A549 (cell line): ENCODE measurements at regions not wholly inside any gene's neighbourhood (a gene's known extent, or its start where the extent isn't known, plus 50 kb on each side); places are given as distances from the start of the nearest gene placed in this dataset.

Experiments
- BHLHE40 ChIP-seq: IDR thresholded peaks from 2 replicates; pipeline ENCODE4 v1.6.1; 2012; ENCODE audit warnings: low read depth, low read length, inconsistent platforms
- FOSB ChIP-seq: fragments of 250-450 bp; sonication (Bioruptor Pico); IDR thresholded peaks from 2 replicates; pipeline ENCODE4 v1.5.0; 2020; ENCODE audit warnings: mild to moderate bottlenecking, moderate library complexity
- JUN ChIP-seq, 2 experiments: fragments of >200 bp; sonication (Bioruptor Twin); formaldehyde crosslinking; IDR thresholded peaks; 2 replicates in 1 of 2; 3 replicates in 1 of 2; pipeline ENCODE4 v1.6.1; 2016 to 2017
- MAX ChIP-seq: IDR thresholded peaks from 2 replicates; pipeline ENCODE4 v1.6.1; 2012
- POLR2A ChIP-seq: IDR thresholded peaks from 2 replicates; pipeline ENCODE4 v1.6.1; 2012; ENCODE audit warnings: mild to moderate bottlenecking, low read length
- RCOR1 ChIP-seq: fragments of 150-350 bp; IDR thresholded peaks from 2 replicates; pipeline ENCODE4 v1.6.1; 2014; ENCODE audit warnings: antibody characterized with exemption, low read length, low read depth
- TF ChIP-seq, protein P1 (sequence below): fragments of 450-650 bp; IDR thresholded peaks from 2 replicates; pipeline ENCODE4 v1.6.1; 2014; ENCODE audit warnings: antibody characterized with exemption
- TF ChIP-seq, protein P2 (sequence below): fragments of 200-600 bp; sonication (generic); IDR thresholded peaks from 2 replicates; pipeline ENCODE4 v1.6.1; 2016; ENCODE audit warnings: antibody characterized with exemption, mild to moderate bottlenecking, moderate library complexity
- TF ChIP-seq, protein P3 (sequence below): fragments of >200 bp; sonication (Bioruptor Twin); formaldehyde crosslinking; IDR thresholded peaks from 3 replicates; pipeline ENCODE4 v1.5.1; 2016

DNA sequence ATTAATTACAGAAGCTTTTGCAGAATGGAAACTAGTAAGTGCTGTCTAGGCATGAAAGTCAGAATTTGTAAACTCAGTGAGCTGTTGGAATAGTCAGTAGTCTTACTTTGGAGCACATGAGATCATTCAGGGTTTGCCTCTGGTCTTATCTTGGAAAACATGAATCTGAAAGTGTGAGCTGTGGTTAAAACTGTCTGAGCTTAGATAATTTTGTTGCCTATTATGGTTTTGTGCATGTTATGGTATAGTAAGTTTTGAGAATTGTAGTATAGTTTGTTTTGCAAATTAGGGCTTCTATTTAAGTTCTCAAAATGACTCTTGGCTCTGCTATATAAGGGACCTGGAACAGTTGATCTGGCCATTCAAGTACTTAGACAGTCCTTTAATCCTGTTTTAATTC is 53.7 kb upstream of the TRPC4 start:
- TF ChIP-seq, protein P1, sequence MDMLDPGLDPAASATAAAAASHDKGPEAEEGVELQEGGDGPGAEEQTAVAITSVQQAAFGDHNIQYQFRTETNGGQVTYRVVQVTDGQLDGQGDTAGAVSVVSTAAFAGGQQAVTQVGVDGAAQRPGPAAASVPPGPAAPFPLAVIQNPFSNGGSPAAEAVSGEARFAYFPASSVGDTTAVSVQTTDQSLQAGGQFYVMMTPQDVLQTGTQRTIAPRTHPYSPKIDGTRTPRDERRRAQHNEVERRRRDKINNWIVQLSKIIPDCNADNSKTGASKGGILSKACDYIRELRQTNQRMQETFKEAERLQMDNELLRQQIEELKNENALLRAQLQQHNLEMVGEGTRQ, result no peak
- TF ChIP-seq RCOR1 (no peak), BHLHE40 (no peak), POLR2A (no peak), MAX (no peak), FOSB (CRISPR knock-in tag) (no peak), JUN (IDR thresholded peaks at IDR 0.05) (no peak)
- TF ChIP-seq, protein P2, sequence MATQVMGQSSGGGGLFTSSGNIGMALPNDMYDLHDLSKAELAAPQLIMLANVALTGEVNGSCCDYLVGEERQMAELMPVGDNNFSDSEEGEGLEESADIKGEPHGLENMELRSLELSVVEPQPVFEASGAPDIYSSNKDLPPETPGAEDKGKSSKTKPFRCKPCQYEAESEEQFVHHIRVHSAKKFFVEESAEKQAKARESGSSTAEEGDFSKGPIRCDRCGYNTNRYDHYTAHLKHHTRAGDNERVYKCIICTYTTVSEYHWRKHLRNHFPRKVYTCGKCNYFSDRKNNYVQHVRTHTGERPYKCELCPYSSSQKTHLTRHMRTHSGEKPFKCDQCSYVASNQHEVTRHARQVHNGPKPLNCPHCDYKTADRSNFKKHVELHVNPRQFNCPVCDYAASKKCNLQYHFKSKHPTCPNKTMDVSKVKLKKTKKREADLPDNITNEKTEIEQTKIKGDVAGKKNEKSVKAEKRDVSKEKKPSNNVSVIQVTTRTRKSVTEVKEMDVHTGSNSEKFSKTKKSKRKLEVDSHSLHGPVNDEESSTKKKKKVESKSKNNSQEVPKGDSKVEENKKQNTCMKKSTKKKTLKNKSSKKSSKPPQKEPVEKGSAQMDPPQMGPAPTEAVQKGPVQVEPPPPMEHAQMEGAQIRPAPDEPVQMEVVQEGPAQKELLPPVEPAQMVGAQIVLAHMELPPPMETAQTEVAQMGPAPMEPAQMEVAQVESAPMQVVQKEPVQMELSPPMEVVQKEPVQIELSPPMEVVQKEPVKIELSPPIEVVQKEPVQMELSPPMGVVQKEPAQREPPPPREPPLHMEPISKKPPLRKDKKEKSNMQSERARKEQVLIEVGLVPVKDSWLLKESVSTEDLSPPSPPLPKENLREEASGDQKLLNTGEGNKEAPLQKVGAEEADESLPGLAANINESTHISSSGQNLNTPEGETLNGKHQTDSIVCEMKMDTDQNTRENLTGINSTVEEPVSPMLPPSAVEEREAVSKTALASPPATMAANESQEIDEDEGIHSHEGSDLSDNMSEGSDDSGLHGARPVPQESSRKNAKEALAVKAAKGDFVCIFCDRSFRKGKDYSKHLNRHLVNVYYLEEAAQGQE, result no peak
- TF ChIP-seq, protein P3, sequence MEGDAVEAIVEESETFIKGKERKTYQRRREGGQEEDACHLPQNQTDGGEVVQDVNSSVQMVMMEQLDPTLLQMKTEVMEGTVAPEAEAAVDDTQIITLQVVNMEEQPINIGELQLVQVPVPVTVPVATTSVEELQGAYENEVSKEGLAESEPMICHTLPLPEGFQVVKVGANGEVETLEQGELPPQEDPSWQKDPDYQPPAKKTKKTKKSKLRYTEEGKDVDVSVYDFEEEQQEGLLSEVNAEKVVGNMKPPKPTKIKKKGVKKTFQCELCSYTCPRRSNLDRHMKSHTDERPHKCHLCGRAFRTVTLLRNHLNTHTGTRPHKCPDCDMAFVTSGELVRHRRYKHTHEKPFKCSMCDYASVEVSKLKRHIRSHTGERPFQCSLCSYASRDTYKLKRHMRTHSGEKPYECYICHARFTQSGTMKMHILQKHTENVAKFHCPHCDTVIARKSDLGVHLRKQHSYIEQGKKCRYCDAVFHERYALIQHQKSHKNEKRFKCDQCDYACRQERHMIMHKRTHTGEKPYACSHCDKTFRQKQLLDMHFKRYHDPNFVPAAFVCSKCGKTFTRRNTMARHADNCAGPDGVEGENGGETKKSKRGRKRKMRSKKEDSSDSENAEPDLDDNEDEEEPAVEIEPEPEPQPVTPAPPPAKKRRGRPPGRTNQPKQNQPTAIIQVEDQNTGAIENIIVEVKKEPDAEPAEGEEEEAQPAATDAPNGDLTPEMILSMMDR, result no peak
